Bronchial epithelial cell (primary cell): ENCODE measurements at regions not wholly inside any gene's neighbourhood (a gene's known extent, or its start where the extent isn't known, plus 50 kb on each side); places are given as distances from the start of the nearest gene placed in this dataset.

Source experiments
- DNase-seq: peaks from one replicate; pipeline ENCODE4 v3.0.0-alpha.2; 2010; ENCODE audit warnings: low read depth
- FAIRE-seq: peaks from 2 replicates; lab custom pipeline; 2011; peaks lifted over from hg19 to GRCh38; lab: Jason Lieb, UNC
- H3K27me3 ChIP-seq: 2 replicates; pipeline ENCODE4 v1.5.1; 2011; ENCODE audit warnings: low read length; ENCODE audit not compliant: control insufficient read depth, insufficient read depth
- H3K36me3 ChIP-seq: 2 replicates; pipeline ENCODE4 v1.5.1; 2011; ENCODE audit warnings: low read length; ENCODE audit not compliant: control insufficient read depth, insufficient read depth
- H3K4me3 ChIP-seq: 2 replicates; pipeline ENCODE4 v1.5.1; 2011; ENCODE audit warnings: mild to moderate bottlenecking, low read depth, low read length, control low read depth
- CTCF ChIP-seq: IDR thresholded peaks from 2 replicates; pipeline ENCODE4 v1.5.1; 2011; ENCODE audit warnings: mild to moderate bottlenecking, moderate library complexity, low read length, control low read depth, inconsistent platforms; ENCODE audit not compliant: insufficient read depth, severe bottlenecking

- DNase-seq (no peak), FAIRE-seq (no peak)
Observed at GRCh38 chr12:104840262-104840661, 117.8 kb downstream of the SLC41A2 start.

GRCh38 chr12:104835317-104835716 lies 122.8 kb downstream of the SLC41A2 start:
- TF ChIP-seq CTCF, result no peak
- DNase-seq (no peak), FAIRE-seq (no peak)
- no peaks in the 10 kb centered on the region for H3K27me3 ChIP-seq
- no peak overlapping the region for H3K4me3 ChIP-seq
- no peaks in the 10 kb centered on the region for H3K36me3 ChIP-seq

More at GRCh38 chr12:104840262-104840661, 117.8 kb downstream of the SLC41A2 start:
- Histone ChIP-seq H3K36me3 (no peaks in the 10 kb centered on the region), H3K4me3 (no peak overlapping the region), H3K27me3 (no peaks in the 10 kb centered on the region)
- no peak for TF ChIP-seq CTCF

- H3K36me3 ChIP-seq, result no peaks in the 10 kb centered on the region
- no peaks in the 10 kb centered on the region for H3K27me3 ChIP-seq
- DNase-seq (no peak), FAIRE-seq (no peak)
- TF ChIP-seq CTCF, result no peak
- no peak overlapping the region for H3K4me3 ChIP-seq
Observed at GRCh38 chr12:104834607-104835006, 123.5 kb downstream of the SLC41A2 start.

GRCh38 chr12:104833756-104834155 lies 124.3 kb downstream of the SLC41A2 start:
- DNase-seq, result no peak
- TF ChIP-seq CTCF, result no peak
- no peaks in the 10 kb centered on the region for H3K27me3 ChIP-seq
- H3K4me3 ChIP-seq, result no peak overlapping the region
- FAIRE-seq, result no peak
- H3K36me3 ChIP-seq, result no peaks in the 10 kb centered on the region

GRCh38 chr12:104828015-104828414 lies 130.1 kb downstream of the SLC41A2 start:
- DNase-seq (no peak), FAIRE-seq (no peak)
- Histone ChIP-seq H3K4me3 (no peak overlapping the region), H3K36me3 (no peaks in the 10 kb centered on the region), H3K27me3 (no peaks in the 10 kb centered on the region)
- no peak for TF ChIP-seq CTCF

GRCh38 chr12:104827587-104827986 lies 130.5 kb downstream of the SLC41A2 start:
- no peak for DNase-seq
- H3K4me3 ChIP-seq, result no peak overlapping the region
- no peaks in the 10 kb centered on the region for H3K27me3 ChIP-seq
- no peak for FAIRE-seq
- peak; percentile 31 for TF ChIP-seq CTCF
- no peaks in the 10 kb centered on the region for H3K36me3 ChIP-seq
